NCI-H2171 (cell line): ENCODE measurements at regions not wholly inside any gene's neighbourhood (a gene's known extent, or its start where the extent isn't known, plus 50 kb on each side); places are given as distances from the start of the nearest gene placed in this dataset.

Experiments used
- DNase-seq: peaks from one replicate; lab custom pipeline; 2025; lab: John Stamatoyannopoulos, UW

DNA sequence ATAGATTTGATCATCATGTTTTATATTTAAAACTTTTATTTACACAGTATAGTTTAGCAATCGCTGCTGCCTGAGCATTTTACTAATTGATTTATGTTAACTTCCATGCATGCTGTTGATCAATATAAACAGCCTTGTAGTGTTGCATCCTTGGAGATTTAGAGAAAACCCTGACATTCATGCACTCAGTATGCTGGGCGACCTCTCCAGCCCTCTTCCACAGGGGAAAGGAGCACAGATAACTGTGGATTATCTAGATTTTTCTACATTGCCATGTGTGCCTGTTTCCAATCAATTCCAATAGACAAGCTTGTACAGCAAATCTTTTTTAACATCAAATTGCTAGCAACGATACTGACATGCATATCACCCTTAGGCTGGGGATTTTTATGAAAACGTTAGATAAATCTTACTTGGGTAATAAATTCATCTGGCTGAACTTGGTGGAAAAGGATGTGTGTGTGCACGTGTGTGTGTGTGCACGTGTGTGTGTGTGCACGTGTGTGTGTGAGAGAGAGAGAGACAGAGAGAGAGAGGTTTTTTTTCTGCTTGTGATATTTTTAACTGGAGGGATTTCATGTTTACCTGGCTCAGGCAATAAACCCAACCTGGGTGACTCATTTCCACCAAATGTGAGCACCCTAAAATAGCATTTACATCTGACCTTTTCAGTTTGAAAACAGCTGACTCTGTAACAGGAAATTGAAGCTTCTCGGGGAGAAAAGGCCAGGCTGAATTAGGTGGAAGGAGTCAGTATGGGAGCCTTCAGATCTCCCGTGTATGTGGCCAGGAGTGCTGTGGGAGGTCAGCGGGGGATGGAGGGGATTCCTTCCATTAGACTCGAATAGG, 339.8 kb downstream of the PRDM2 start:
- DNase-seq, result no peak

DNA sequence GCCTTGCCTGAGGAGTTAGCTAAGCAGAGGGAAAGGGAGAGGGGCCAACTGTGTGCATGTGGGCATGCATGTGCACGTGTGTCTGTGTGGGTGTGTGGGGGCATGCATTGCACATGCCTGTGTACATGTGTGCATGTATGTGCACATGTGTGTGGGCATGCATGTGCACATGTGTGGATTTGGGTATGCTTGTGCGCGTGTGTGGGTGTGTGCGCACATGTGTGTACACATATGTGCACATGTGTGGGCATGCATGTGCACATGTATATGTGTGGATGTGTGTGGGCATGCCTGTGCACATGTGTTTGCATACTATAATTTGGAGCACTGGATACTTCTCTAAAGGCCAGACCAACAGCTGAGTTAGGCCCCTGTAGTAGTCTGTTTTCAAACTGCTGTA, 350.0 kb downstream of the PRDM2 start:
- DNase-seq, result no peak

DNA sequence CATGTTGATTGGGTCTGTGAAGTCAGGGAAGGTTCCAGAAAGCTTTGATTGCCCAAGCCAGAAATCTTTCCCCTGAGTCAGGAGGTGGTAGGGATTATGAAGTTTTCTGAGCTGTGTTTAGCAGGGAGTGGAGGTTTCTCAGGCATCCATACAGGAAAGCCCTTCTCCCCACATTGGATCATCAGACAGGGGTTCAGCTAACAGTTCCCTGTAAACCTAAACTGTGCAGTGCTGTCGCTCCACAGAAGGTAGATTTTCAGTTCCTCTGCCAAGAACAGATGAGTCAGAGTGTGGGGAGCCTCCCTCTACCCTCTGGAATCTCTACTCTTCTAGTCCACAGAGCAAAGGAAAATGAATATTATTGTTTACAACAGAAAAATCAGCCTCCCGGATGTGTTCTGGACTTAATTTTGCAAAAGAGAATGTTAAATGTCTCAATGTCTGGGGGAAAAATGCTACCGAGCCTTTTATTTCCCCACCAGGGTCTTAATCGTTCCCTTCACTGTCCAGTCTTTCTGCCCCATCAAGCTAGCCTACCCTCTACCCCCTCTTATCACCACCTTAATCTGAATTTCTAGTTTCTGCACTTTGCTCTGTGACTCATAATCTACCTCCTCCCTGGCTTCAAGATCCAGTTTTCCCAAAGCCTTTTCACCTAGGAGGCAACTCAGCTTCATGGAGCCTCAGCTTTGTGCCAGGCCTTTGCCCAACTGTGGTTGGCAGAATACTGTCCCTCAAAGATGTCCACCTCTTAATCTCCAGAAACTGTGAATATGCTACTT, 355.6 kb downstream of the PRDM2 start:
- no peak for DNase-seq

DNA sequence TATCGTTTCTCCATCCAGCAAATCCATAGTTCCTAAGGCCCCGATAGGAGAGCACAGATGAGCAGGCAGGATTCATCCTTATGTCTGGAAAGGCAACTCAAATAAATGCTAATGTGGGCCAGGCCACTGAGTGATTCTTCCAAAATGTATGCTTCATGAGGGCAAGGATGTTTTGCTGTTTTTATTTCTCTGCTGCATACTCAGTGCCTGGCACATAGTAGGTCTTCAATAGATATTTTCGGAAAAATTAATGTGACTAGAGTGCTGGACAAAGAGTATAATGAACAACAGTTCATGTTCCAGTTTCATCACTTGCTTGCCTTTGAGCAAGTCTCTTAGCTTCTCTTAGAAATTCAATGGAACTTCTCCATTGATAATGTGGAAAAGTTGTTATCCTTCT, 357.7 kb downstream of the PRDM2 start:
- DNase-seq, result no peak

DNA sequence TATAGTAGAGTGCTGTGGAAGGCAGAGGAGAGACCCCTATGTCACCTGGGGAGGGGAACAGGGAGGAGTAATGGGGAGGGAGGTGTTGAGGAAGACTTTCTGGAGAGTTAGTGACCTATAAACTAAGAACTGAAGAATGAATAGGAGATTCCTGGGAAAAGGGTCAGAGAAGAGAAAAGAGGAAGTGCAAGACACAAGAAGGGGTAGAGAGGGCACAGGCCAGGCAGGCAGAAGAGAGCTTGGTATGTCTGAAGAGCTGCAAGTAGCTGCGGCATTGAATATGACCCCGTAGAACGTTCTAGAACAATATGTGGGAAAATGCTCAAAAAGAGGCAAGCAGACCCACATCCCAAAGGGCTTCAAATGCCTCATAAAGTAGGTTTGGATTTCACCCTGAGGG, 361.2 kb downstream of the PRDM2 start:
- no peak for DNase-seq

DNA sequence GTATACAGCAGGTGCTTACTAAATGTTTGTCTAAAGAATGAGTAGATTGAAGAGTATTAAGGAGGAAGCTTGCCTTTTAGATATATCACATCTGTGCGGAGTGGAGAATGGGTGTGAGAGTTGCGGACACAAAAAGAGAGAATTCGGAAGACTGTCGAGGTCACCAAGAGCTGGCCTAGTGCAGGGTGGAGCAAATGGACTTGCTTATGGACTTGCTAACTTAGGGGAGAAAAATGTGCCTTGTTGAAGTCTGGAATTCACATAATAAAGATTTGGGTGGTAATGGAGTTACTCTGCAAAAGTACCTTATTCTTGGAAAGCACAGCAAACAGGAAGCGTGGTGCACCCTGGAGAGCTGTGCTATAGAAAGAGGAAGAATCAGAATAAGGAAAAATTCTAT, 361.7 kb downstream of the PRDM2 start:
- no peak for DNase-seq

DNA sequence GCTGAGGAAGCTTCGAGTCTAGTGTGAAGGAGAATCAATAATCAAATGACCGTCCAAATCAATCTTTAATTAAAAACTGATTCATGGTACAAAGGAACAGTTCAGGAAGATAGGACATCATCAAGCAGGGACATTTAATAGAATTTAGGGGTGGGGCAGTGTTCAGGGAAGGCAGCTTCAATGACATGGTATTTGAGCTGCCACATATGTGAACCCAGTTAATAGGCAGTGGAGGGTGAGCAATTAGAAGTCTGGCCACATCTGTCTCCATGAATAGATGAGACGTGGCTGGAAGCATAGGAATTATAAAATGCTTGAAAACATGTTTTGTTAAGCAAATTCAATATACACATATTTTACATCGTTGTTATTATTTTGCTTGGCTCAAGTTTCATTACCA, 362.7 kb downstream of the PRDM2 start:
- DNase-seq, result no peak

DNA sequence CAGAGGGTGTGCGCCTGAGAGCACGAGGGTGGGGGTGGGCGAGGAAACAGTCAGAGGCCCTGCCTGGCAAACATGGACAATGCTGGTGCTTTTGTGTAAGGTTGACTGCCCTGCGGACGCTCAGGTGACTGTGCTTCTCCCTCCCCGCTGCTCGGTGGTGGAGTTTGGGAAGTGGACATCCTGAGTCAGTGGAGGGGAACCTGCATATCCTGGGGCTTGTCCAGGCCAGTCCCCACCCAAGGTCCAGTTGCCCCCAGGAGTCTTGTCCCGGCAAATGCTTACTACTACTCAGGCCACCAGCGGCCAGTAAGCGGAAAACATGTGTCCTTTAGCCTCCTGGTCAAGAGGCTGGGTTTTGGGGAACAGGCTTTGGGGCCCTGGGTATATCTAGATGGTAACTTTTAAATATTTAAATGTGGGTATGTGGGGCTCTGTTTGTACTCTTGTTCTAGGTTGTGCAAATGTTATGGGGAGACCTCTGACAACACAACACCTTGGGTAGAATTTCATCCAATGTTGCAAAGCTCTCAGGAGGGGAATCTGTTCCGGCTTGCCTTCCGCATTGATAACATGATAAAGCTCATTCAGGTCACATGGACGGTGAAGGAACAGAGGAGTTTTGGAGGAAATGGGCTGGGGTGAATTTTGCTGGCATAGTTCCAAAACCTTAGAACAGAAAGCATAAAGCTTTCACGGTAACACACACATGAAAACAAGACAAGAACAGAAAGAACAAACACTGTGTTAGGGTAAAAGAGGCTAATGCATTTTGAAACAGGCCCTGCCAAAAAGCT, 364.9 kb downstream of the PRDM2 start:
- DNase-seq, result peak; percentile 13

DNA sequence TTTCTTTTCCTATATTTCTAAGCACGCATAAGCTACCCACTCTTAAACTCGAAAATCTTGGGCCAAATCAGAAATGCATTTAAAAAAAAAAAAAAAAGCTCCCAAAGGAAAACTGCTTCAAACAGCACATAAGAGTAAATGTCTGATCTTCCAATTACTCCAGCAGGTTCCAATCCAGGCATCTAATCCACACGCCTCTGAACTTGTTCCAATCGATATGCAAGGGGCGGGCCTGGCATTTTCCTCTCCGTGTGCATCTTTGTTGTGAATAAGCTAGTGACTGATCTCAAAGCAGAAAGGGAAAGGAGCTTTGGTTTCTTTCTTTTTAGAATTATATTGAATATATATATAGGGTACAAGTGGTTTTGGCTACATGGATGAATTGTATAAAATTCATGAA, 365.5 kb downstream of the PRDM2 start:
- no peak for DNase-seq

DNA sequence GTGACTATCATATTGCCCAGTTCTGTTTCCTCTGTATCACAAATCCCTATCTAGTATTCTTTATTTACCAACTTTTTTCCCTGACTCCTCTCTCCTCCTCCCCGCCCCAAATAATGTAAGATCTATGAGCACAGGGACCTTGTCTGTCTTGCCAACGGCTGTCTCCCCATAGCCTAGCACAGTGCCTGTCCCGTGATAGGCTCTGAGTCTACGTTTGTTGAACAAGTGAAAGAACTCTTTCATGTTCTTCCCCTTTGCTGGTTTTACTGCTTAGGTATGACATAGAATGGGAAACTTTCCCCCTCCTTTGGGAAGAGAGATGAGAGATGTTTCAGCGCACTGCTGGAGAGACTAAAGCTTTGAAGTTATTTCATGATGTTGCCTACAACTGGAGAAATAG, 367.0 kb downstream of the PRDM2 start:
- DNase-seq, result no peak

DNA sequence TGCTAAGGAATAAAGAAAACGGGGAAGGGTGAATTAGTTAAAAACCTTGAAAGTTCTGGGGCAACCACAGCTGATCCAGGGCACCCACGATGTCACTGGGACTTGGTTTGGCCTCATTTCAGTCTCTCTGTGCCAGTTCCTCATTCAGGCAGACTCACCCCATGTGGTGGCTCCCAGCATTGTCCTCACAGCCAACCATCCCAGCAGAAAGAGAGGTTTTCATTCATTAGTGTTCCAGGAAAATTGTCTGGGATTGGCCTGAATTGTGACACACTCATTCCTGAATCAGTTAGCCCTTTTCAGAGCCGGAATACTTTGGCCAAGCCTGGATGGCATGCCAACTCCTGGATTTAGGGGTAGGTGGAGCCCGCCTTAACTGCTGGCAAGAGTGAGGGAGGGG, 367.7 kb downstream of the PRDM2 start:
- DNase-seq, result no peak

DNA sequence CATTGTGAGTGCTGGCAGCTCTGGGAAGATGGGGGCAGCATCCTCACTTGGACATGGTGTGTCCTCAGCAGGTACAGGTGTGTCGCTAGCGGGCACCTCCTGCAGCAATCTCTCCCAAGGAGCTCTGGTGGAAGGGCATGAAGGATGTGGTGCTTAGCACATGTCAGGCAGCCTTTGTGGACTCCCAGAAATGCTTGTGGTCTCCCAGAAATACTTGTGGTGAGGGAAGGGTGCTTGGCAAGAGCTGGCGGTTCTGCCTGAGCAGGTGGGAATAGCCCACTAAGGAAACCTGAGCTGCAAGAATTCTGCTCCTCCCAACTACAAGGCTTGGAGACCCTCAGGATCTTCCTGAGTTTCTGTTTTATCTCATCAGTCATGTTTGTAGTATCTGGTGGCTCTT, 371.6 kb downstream of the PRDM2 start:
- DNase-seq, result no peak

DNA sequence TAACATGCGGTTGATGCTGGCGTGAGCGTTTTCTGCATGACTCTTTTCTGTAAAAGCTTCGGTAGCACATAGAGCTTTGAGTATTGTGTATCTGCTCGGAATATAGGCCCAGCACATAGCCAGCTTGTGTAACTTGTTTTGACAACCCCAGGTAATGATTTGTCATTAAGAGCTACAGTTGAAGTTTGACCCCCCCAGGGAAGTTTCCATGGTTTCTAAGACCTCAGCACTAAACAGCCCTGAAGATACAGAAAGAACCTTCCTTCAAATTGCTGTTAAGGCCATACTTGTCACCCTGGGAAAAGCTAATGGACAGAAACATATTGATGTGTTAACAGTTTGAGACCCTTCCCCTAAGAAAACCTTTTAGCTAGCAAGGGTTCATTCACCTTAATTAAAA, 380.7 kb downstream of the PRDM2 start:
- DNase-seq, result no peak

DNA sequence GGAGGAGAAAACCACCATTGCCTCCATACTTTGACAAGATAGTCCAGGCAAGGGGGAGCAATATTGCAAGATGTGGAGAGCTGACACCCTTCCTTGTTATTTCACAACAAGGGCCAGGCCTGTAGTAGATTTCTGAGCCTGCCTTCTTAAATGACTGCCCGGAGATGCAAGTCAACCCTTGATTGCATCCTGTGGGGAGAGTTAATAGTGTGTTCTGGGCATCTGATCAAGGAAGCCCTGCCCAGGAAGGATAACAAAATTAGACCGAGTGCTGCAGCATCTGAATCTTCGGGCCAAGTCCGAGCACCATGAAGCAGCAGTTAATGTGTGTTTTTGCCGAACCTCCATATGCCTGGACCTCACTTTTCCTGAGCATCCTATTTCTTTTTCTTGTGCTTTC, 382.3 kb downstream of the PRDM2 start:
- DNase-seq, result no peak

DNA sequence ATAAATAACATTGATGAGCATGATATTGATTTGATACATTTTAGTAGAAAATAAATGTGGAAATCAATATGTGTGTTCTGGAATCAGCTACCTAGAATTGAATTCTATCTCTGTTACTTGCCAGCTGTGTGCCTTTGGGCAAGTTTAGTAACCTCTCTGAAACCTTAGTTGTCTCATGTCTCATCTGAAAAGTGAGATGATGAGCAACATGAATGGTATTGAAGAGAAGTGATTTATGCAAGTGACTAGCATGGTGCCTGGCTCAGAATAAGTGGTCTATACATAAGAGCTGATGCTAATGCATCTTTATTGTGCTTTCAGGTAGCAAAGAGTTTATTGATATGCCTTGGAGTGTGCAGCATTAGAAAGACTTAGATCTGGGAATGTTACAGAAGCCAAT, 383.3 kb downstream of the PRDM2 start:
- DNase-seq, result no peak

DNA sequence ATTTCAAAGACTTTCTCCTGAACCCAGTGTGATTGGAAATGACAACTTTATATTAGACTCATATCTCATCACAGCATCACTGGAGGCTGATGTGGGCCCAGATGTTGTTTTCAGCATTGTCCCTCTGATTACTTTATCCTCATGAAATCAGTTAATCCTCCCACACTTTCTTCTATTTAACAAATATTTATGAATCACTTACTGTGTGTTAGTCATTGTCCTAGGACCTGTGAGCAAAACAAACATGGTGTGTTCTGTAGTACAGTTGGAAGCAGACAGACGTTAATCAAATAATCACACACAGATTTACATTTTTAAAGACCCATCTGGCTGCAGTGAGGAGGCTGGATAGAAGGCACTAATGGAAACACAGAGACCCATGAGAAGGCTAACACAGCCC, 383.7 kb downstream of the PRDM2 start:
- no peak for DNase-seq

DNA sequence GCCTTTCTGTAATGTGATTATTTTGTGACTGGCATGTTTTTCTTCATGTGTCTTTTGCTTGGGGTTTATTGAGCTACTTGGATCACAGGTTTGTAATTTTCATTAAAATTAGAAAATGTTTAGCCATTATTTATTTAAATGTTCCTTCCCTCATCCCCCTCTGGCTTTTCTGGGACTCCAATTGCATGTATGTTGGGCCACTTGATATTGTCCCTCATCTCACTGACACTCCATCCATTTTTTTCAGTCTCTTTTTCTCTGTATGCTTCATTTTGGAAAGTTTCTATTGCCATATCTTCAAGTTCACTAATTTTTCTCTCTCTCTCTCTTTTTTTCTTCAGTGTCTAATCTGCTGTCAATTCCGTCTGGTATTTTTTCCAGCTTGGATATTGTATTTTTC, 390.1 kb downstream of the PRDM2 start:
- no peak for DNase-seq

DNA sequence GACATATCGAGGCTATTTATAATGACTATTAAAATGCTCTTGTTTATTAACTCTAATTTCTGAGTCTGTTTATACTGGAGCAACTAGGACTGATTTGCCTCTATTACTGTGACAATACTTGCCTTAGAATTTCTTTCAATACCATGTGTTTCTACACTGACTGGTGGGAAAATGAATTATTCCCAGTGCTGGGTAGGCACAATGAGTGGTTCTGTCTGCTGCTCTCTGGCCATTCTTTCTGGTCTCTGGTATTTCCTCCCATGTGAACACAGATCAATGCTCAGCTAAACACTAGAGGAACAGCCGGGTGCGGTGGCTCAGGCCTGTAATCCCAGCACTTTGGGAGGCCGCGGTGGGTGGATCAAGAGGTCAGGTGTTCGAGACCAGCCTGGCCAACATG, 390.5 kb downstream of the PRDM2 start:
- no peak for DNase-seq

DNA sequence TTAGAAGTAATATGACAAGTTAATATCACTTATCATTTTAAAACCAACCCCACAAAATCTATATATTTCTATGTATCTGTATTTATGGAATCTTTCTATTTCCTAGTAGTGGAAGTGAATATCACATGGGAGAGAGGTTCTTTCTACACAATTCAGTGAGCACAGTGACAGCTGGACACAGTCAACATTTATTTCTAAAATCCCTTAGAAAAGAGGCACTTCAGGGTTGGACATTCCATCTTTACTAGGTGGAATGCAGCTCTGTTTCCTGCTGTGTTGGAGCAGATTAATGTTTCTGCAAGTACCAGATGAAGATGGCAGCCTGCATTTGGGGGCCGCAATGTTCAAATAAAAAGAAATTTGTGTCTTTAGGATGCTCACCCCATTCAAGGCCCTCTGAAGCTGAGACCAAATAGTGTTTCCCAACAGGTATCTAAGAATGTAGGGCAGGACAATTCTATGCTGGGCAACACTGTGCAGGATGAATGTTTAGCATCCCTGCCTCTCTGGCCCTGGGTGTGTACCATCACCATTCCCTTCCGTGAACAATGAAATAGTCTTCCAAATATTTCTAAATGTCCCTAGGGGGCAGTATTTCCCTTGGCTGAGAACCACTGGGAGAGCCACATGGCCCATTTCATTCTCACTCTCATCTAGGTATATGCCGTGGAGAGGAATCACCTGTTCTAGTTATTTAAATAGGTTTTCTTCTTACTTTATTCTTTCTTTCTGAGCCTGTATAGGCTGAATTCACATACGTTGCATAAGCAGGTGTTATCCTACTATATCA, 394.8 kb downstream of the PRDM2 start:
- DNase-seq, result no peak

DNA sequence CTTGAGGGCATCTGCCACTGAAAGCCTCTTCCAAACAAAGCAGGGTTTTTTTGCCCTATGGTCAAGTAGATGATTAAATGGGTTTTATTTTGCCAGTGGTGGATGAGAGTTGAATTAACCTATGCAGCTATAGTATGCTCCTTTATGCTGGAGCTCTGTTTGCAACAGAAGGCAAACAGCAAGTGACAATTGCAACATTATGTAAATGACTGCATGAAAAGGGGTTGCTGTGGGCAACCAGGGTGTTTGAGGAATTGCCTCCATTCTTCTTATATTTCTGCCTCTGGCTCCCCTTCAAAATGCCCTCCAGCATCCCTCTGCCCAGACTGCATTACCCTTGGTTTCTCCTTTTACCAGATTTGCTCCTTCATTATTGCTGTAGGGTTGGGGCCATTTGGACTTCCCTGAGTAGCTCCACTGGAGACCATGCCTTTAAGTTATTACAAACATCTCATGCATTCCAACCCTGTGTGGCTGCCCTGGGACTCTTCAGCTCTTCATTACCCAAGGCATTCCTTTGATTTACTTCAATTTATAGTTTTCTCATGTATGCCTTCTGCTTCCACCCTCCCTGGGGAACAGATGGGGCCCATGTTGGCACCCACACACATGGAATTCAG, 398.4 kb downstream of the PRDM2 start:
- DNase-seq, result no peak

DNA sequence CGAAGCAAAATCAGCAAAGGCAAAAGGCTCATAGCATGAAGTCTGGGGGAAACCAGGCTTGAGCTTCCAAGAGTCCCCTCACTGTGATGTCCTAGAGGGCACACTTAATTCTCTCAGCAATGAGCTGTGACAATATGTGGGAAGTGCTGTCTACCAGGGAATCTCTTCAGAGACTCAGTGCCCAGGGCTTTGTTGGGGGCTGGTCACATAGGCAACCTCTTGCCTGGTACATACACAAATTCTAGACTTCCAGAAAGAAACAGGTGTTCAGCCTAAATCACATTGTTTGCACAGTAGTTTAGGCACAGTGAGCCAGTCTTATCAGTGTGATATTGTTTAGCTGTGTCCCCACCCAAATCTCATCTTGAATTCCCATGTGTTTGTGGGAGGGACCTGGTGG, 400.5 kb downstream of the PRDM2 start:
- DNase-seq, result no peak

DNA sequence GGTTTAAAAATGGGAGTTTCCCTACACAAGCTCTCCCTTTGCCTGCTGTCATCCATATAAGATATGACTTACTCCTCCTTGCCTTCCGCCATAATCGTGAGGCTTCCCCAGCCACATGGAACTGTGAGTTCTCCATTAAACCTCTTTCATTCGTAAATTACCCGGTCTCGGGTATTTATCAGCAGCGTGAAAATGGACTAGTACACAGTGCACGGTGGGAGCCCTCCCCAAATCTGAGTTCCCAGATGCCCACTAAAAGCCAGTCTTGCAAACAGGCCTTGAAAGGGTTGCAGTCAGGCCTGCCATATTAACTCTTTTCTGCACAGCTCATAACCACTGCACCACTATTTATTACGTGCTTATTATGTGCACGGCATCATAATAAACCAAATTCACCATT, 400.9 kb downstream of the PRDM2 start:
- no peak for DNase-seq
